HepG2 (cell line): ENCODE measurements at regions not wholly inside any gene's neighbourhood (a gene's known extent, or its start where the extent isn't known, plus 50 kb on each side); places are given as distances from the start of the nearest gene placed in this dataset.

Experiments
- ATAC-seq: fragments of 200-7000 bp; cut with Tn5 transposase; 3 replicates; pipeline ENCODE4 v1.9.1; 2020; ENCODE audit warnings: mild to moderate bottlenecking, moderate library complexity
- BruUV-seq: library from RNA; stranded (reverse); fragments of 400-500 nt; replicated peaks from 2 replicates; lab custom pipeline; 2021; lab: Mats Ljungman, UMichigan
- CTCF ChIA-PET: fragments of 300-600 bp; formaldehyde crosslinking; extraction: SDS; loops from one replicate; lab custom pipeline; 2021; ENCODE audit warnings: low total read pairs, inconsistent platforms, low intra/inter-chr PET ratio; lab: Yijun Ruan, JAX
- POLR2A ChIA-PET: fragments of 350-600 bp; sonication (Branson Sonifier 250); formaldehyde crosslinking; loops from one replicate; lab custom pipeline; 2020; ENCODE audit warnings: antibody characterized with exemption, inconsistent platforms; lab: Yijun Ruan, JAX
- DNase-seq: peaks from one replicate; pipeline ENCODE4 v3.0.0-alpha.2; 2015; ENCODE audit warnings: low spot score
- FAIRE-seq: peaks from 3 replicates; lab custom pipeline; 2011; peaks lifted over from hg19 to GRCh38; lab: Jason Lieb, UNC
- H2AFZ ChIP-seq: one replicate; pipeline ENCODE4 v1.6.1; 2011; ENCODE audit warnings: low read length, inconsistent platforms
- H3K27ac ChIP-seq: fragments of 300-600 bp; 3 replicates; pipeline ENCODE4 v1.8.0; 2011; ENCODE audit warnings: mixed run types, mild to moderate bottlenecking, mixed read lengths, low read length, inconsistent platforms; ENCODE audit not compliant: insufficient read depth; ENCODE audit errors: extremely low read length
- H3K27me3 ChIP-seq, 2 experiments: fragments of 200-600 bp in 1 of 2; 2 replicates in 1 of 2; 3 replicates in 1 of 2; pipeline versions ENCODE4 v1.6.0 to v1.8.0; 2011; ENCODE audit warnings: low read length in 2 of 2, mild to moderate bottlenecking in 2 of 2, moderate library complexity in 2 of 2, inconsistent platforms in 1 of 2; ENCODE audit not compliant: insufficient read depth in 2 of 2, control insufficient read depth in 1 of 2
- H3K36me3 ChIP-seq, 2 experiments: fragments of 200-600 bp in 1 of 2; replicated peaks in 1 of 2; 2 replicates in 1 of 2; 3 replicates in 1 of 2; pipeline versions ENCODE4 v1.5.1 to v1.8.0; 2011; ENCODE audit warnings: low read length in 2 of 2, inconsistent platforms in 1 of 2; ENCODE audit not compliant: insufficient read depth in 2 of 2, control insufficient read depth in 1 of 2
- H3K4me1 ChIP-seq: 2 replicates; pipeline ENCODE4 v1.5.1; 2012; ENCODE audit warnings: low read length, inconsistent platforms; ENCODE audit not compliant: insufficient read depth
- H3K4me2 ChIP-seq: 2 replicates; pipeline ENCODE4 v1.6.0; 2011; ENCODE audit warnings: low read depth, low read length, inconsistent platforms
- H3K4me3 ChIP-seq, 3 experiments: fragments of 200-600 bp in 1 of 3; sonication (generic), shearing (Covaris generic) in 1 of 3; replicated peaks in 1 of 3; 2 replicates each; pipeline ENCODE4 v1.5.1; 2011 to 2016; ENCODE audit warnings: low read length in 3 of 3, inconsistent platforms in 2 of 3, low read depth in 2 of 3, mild to moderate bottlenecking in 2 of 3, control low read depth in 1 of 3, mixed read lengths in 1 of 3; ENCODE audit not compliant: insufficient read depth in 1 of 3
- H3K79me2 ChIP-seq: one replicate; pipeline ENCODE4 v1.6.1; 2011; ENCODE audit warnings: low read length, inconsistent platforms; ENCODE audit not compliant: insufficient read depth
- H3K9ac ChIP-seq: 2 replicates; pipeline ENCODE4 v1.6.0; 2011; ENCODE audit warnings: mild to moderate bottlenecking, low read depth, low read length, inconsistent platforms; ENCODE audit not compliant: insufficient read depth
- H3K9me3 ChIP-seq: 2 replicates; pipeline ENCODE4 v1.5.1; 2012; ENCODE audit warnings: mild to moderate bottlenecking, low read length
- H4K20me1 ChIP-seq: 2 replicates; pipeline ENCODE4 v1.6.0; 2011; ENCODE audit warnings: inconsistent platforms, mild to moderate bottlenecking, low read length, moderate library complexity; ENCODE audit not compliant: insufficient read depth
- ARHGAP35 ChIP-seq: sonication (generic); formaldehyde crosslinking; IDR thresholded peaks from 2 replicates; pipeline ENCODE4 v1.9.0; 2022; ENCODE audit warnings: mild to moderate bottlenecking, inconsistent platforms, moderate library complexity, missing genetic modification reagents, borderline replicate concordance
- BRCA1 ChIP-seq: sonication (generic); formaldehyde crosslinking; IDR thresholded peaks from 2 replicates; pipeline ENCODE4 v1.4.0; 2020; ENCODE audit warnings: missing genetic modification reagents
- ELF3 ChIP-seq: IDR thresholded peaks from 2 replicates; pipeline ENCODE4 v1.6.1; 2016; ENCODE audit warnings: missing genetic modification reagents, missing compliant biosample characterization
- FOSL1 ChIP-seq: sonication (generic); formaldehyde crosslinking; IDR thresholded peaks from 2 replicates; pipeline ENCODE4 v1.9.0; 2021; ENCODE audit warnings: missing genetic modification reagents, borderline replicate concordance
- FOXM1 ChIP-seq: sonication (generic); formaldehyde crosslinking; IDR thresholded peaks from 2 replicates; pipeline ENCODE4 v1.5.0; 2020; ENCODE audit warnings: missing genetic modification reagents
- GABPB1 ChIP-seq: IDR thresholded peaks from 2 replicates; pipeline ENCODE4 v1.6.1; 2016; ENCODE audit warnings: mild to moderate bottlenecking, missing genetic modification reagents, moderate library complexity, missing compliant biosample characterization
- HNRNPUL1 ChIP-seq: fragments of 200-400 bp; formaldehyde crosslinking; IDR thresholded peaks from 2 replicates; pipeline ENCODE4 v1.6.1; 2017; ENCODE audit warnings: low read depth, mild to moderate bottlenecking, low read length, moderate library complexity
- HOXA7 ChIP-seq: sonication (generic); formaldehyde crosslinking; IDR thresholded peaks from 2 replicates; pipeline ENCODE4 v1.8.1; 2022; ENCODE audit warnings: mild to moderate bottlenecking, missing genetic modification reagents, moderate library complexity
- JUNB ChIP-seq: sonication (generic); formaldehyde crosslinking; IDR thresholded peaks from 2 replicates; pipeline ENCODE4 v1.8.0; 2022; ENCODE audit warnings: missing genetic modification reagents, mild to moderate bottlenecking, borderline replicate concordance
- KDM2A ChIP-seq: sonication (generic); formaldehyde crosslinking; IDR thresholded peaks from 2 replicates; pipeline ENCODE4 v1.4.0; 2020; ENCODE audit warnings: low read depth, missing genetic modification reagents, borderline replicate concordance
- MAFG ChIP-seq: sonication (generic); formaldehyde crosslinking; IDR thresholded peaks from 2 replicates; pipeline ENCODE4 v1.5.1; 2020; ENCODE audit warnings: mild to moderate bottlenecking, missing genetic modification reagents
- ONECUT2 ChIP-seq: sonication (generic); formaldehyde crosslinking; IDR thresholded peaks from 2 replicates; pipeline ENCODE4 v1.4.0; 2020; ENCODE audit warnings: missing genetic modification reagents
- PHF21A ChIP-seq: sonication (generic); formaldehyde crosslinking; IDR thresholded peaks from 2 replicates; pipeline ENCODE4 v1.5.0; 2020; ENCODE audit warnings: mild to moderate bottlenecking, missing genetic modification reagents
- RFX5 ChIP-seq: IDR thresholded peaks from 2 replicates; pipeline ENCODE4 v1.6.1; 2011; ENCODE audit warnings: low read depth, low read length, improper control_type of control experiment
- SRY ChIP-seq: sonication (generic); formaldehyde crosslinking; IDR thresholded peaks from 2 replicates; pipeline ENCODE4 v1.8.0; 2022; ENCODE audit warnings: mild to moderate bottlenecking, missing genetic modification reagents
- SYNCRIP ChIP-seq: fragments of 200-400 bp; formaldehyde crosslinking; IDR thresholded peaks from 2 replicates; pipeline ENCODE4 v1.6.1; 2018; ENCODE audit warnings: mild to moderate bottlenecking, low read depth, low read length; ENCODE audit not compliant: insufficient read depth
- ZC3H4 ChIP-seq: sonication (generic); formaldehyde crosslinking; IDR thresholded peaks from 2 replicates; pipeline ENCODE4 v1.4.0; 2020; ENCODE audit warnings: missing genetic modification reagents, borderline replicate concordance
- ZNF296 ChIP-seq: sonication (generic); formaldehyde crosslinking; conservative IDR thresholded peaks from 2 replicates; pipeline ENCODE4 v1.5.0; 2020; ENCODE audit warnings: mild to moderate bottlenecking, missing genetic modification reagents
- ZNF382 ChIP-seq: sonication (generic); formaldehyde crosslinking; IDR thresholded peaks from 2 replicates; pipeline ENCODE4 v1.5.0; 2020; ENCODE audit warnings: missing genetic modification reagents, mild to moderate bottlenecking, borderline replicate concordance
- ZNF430 ChIP-seq: sonication (generic); formaldehyde crosslinking; IDR thresholded peaks from 2 replicates; pipeline ENCODE4 v1.9.0; 2021; ENCODE audit warnings: mild to moderate bottlenecking, missing genetic modification reagents
- ZNF496 ChIP-seq: sonication (generic); formaldehyde crosslinking; IDR thresholded peaks from 2 replicates; pipeline ENCODE4 v1.8.1; 2023; ENCODE audit warnings: mild to moderate bottlenecking, moderate library complexity, missing genetic modification reagents; ENCODE audit not compliant: insufficient replicate concordance
- WGBS: methylation state at CpG from one replicate; pipeline ENCODE4 v1.1.6; 2017; ENCODE audit warnings: low lambda C conversion rate; 5-methylcytosine and 5-hydroxymethylcytosine counted together
- in situ Hi-C: cut with HindIII; loops from 2 replicates; pipeline ENCODE4 v1.10.0; 2017; ENCODE audit warnings: low pct_unique_long_range_greater_than_20kb; ENCODE audit not compliant: extremely low pct_ligation_motif_present
- intact Hi-C: fragments of 100-400 bp; cut with micrococcal nuclease; formaldehyde crosslinking; loops from one replicate; pipeline ENCODE4 v1.10.0; 2022; ENCODE audit not compliant: unreplicated experiment
- TF ChIP-seq, protein P1 (sequence below): sonication (generic); formaldehyde crosslinking; IDR thresholded peaks from 2 replicates; pipeline ENCODE4 v1.4.0; 2020; ENCODE audit warnings: missing genetic modification reagents, borderline replicate concordance

DNA sequence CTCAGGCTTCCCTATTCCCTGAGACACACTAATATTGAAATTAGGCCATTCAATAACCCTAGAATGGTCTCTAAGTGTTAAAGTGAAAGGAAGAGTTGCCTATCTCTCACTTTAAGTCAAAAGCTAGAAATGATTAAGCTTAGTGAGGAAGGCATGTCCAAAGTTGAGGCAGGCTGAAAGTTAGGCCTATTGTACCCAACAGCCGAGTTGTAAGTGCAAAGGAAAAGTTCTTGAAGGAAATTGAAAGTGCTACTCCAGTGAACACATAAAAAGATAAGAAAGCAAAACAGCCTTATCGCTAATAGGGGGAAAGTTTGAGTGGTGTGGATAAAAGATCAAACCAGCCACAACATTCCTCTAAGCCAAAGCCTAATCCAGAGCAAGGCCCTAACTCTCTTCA is 117.9 kb upstream of the SPATA12 start (continued):
- TF ChIP-seq FOSL1 (no peak), ZC3H4 (no peak), RFX5 (no peak), BRCA1 (CRISPR knock-in tag) (no peak), SYNCRIP (no peak), ARHGAP35 (CRISPR knock-in tag) (no peak), JUNB (CRISPR knock-in tag) (no peak), MAFG (CRISPR knock-in tag) (no peak), ONECUT2 (CRISPR knock-in tag) (no peak), HOXA7 (CRISPR knock-in tag) (no peak)

DNA sequence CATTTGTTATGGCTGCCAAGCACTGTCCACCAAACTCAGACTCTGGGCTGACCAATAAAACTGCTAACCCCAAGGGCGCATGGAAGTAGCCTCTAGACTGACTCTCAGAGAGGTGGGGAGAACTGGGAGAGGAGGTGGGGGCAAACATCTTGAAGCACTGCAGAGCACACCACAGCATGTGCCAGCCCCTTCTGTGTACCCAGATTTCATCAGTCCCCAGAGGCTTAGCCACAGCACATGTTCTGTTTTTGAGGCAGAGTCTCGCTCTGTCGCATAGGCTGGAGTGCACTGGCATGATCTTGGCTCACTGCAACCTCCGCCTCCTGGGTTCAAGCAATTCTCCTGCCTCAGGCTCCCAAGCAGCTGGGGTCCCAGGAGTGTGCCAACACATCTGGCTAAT is 119.5 kb upstream of the SPATA12 start:
- Histone ChIP-seq H3K79me2 (no peaks in the 10 kb centered on the region), H3K27ac (no peak overlapping the region), H3K27me3 (no peaks in the 10 kb centered on the region), H4K20me1 (no peaks in the 10 kb centered on the region), H3K36me3 (no peaks in the 10 kb centered on the region), H3K9me3 (no peaks in the 10 kb centered on the region), H3K4me3 (no peak overlapping the region), H3K9ac (no peak overlapping the region), H3K4me1 (no peaks in the 10 kb centered on the region), H2AFZ (no peak overlapping the region), H3K4me2 (no peak overlapping the region)
- POLR2A ChIA-PET, result no interaction called here
- FAIRE-seq, result no peak
- intact Hi-C loops (no loop called here), in situ Hi-C loops (no loop called here)
- DNase-seq, result no peak
- BruUV-seq, result no TSS peak
- CTCF ChIA-PET, result no interaction called here
- ATAC-seq, result no peak
- WGBS, result 90% methylated on average over 4 of the region's 4 CpGs
- TF ChIP-seq ZNF496 (CRISPR knock-in tag) (no peak), FOXM1 (CRISPR knock-in tag) (no peak), HNRNPUL1 (no peak), ZNF382 (CRISPR knock-in tag) (no peak), PHF21A (no peak), GABPB1 (CRISPR knock-in tag) (no peak), ZNF430 (CRISPR knock-in tag) (no peak), ZNF296 (CRISPR knock-in tag) (no peak), SRY (no peak), KDM2A (CRISPR knock-in tag) (no peak), ELF3 (CRISPR knock-in tag) (no peak)
- TF ChIP-seq, protein P1, sequence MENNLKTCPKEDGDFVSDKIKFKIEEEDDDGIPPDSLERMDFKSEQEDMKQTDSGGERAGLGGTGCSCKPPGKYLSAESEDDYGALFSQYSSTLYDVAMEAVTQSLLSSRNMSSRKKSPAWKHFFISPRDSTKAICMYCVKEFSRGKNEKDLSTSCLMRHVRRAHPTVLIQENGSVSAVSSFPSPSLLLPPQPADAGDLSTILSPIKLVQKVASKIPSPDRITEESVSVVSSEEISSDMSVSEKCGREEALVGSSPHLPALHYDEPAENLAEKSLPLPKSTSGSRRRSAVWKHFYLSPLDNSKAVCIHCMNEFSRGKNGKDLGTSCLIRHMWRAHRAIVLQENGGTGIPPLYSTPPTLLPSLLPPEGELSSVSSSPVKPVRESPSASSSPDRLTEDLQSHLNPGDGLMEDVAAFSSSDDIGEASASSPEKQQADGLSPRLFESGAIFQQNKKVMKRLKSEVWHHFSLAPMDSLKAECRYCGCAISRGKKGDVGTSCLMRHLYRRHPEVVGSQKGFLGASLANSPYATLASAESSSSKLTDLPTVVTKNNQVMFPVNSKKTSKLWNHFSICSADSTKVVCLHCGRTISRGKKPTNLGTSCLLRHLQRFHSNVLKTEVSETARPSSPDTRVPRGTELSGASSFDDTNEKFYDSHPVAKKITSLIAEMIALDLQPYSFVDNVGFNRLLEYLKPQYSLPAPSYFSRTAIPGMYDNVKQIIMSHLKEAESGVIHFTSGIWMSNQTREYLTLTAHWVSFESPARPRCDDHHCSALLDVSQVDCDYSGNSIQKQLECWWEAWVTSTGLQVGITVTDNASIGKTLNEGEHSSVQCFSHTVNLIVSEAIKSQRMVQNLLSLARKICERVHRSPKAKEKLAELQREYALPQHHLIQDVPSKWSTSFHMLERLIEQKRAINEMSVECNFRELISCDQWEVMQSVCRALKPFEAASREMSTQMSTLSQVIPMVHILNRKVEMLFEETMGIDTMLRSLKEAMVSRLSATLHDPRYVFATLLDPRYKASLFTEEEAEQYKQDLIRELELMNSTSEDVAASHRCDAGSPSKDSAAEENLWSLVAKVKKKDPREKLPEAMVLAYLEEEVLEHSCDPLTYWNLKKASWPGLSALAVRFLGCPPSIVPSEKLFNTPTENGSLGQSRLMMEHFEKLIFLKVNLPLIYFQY (CRISPR knock-in tag), result no peak
